Endothelial cell of umbilical vein (primary cell): ENCODE measurements at regions not wholly inside any gene's neighbourhood (a gene's known extent, or its start where the extent isn't known, plus 50 kb on each side); places are given as distances from the start of the nearest gene placed in this dataset.

ENCODE experiments used
- BruUV-seq: library from RNA; stranded (reverse); fragments of 400-500 nt; replicated peaks from 2 replicates; lab custom pipeline; 2021; lab: Mats Ljungman, UMichigan
- CTCF ChIA-PET: fragments of 300-600, 350-600 bp; sonication (Branson Sonifier 250); formaldehyde crosslinking; loops from one replicate; lab custom pipeline; 2021; ENCODE audit warnings: antibody characterized with exemption, inconsistent platforms; lab: Charles Lee
- POLR2A ChIA-PET: fragments of 300-600, 350-600 bp; sonication (Branson Sonifier 250); formaldehyde crosslinking; loops from one replicate; lab custom pipeline; 2021; ENCODE audit warnings: antibody characterized with exemption, inconsistent platforms; lab: Charles Lee
- DNase-seq: peaks from one replicate; pipeline ENCODE4 v3.0.0-alpha.2; 2011; ENCODE audit warnings: low read depth, low spot score
- FAIRE-seq: peaks from 2 replicates; lab custom pipeline; 2011; peaks lifted over from hg19 to GRCh38; lab: Jason Lieb, UNC
- H2AFZ ChIP-seq: 2 replicates; pipeline ENCODE4 v1.6.0; 2012; ENCODE audit warnings: low read depth, low read length, control low read depth, inconsistent platforms
- H3K27ac ChIP-seq: 2 replicates; pipeline ENCODE4 v1.5.1; 2011; ENCODE audit warnings: low read depth, mild to moderate bottlenecking, control low read depth, low read length, moderate library complexity; ENCODE audit not compliant: insufficient read depth
- H3K27me3 ChIP-seq, 2 experiments: 2 replicates each; pipeline versions ENCODE4 v1.6.0 to v1.6.1; 2011; ENCODE audit warnings: low read length in 2 of 2, mixed read lengths in 1 of 2; ENCODE audit not compliant: control insufficient read depth in 2 of 2, insufficient read depth in 2 of 2
- H3K36me3 ChIP-seq, 2 experiments: 2 replicates in 1 of 2; 3 replicates in 1 of 2; pipeline ENCODE4 v1.5.1; 2011; ENCODE audit warnings: low read length in 2 of 2, mild to moderate bottlenecking in 1 of 2, moderate library complexity in 1 of 2; ENCODE audit not compliant: control insufficient read depth in 2 of 2, insufficient read depth in 2 of 2; ENCODE audit errors: extremely low read depth in 1 of 2
- H3K4me1 ChIP-seq: 3 replicates; pipeline ENCODE4 v1.5.1; 2011; ENCODE audit warnings: mild to moderate bottlenecking, low read length; ENCODE audit not compliant: control insufficient read depth, insufficient read depth; ENCODE audit errors: extremely low read depth
- H3K4me2 ChIP-seq: 2 replicates; pipeline ENCODE4 v1.6.1; 2011; ENCODE audit warnings: low read length, control low read depth, mixed read lengths; ENCODE audit not compliant: insufficient read depth
- H3K4me3 ChIP-seq, 3 experiments: fragments of 200-600 bp in 1 of 3; sonication (generic), shearing (Covaris generic) in 1 of 3; replicated peaks in 1 of 3; 2 replicates each; pipeline ENCODE4 v1.5.1; 2011 to 2016; ENCODE audit warnings: control low read depth in 3 of 3, low read length in 3 of 3, mild to moderate bottlenecking in 2 of 3, inconsistent platforms in 1 of 3, low read depth in 1 of 3, moderate library complexity in 1 of 3; ENCODE audit not compliant: insufficient read depth in 1 of 3
- H3K79me2 ChIP-seq: 2 replicates; pipeline ENCODE4 v1.6.0; 2012; ENCODE audit warnings: low read length, inconsistent platforms; ENCODE audit not compliant: control insufficient read depth, insufficient read depth
- H3K9ac ChIP-seq: replicated peaks from 2 replicates; pipeline ENCODE3; 2011; ENCODE audit warnings: low read length, control low read depth; ENCODE audit not compliant: insufficient read depth; ENCODE audit errors: extremely low read depth
- H3K9me1 ChIP-seq: replicated peaks from 3 replicates; pipeline ENCODE4 v1.6.0; 2011; ENCODE audit warnings: mild to moderate bottlenecking, low read length; ENCODE audit not compliant: control insufficient read depth, insufficient read depth; ENCODE audit errors: extremely low read depth
- H3K9me3 ChIP-seq: replicated peaks from 2 replicates; pipeline ENCODE4 v1.5.1; 2012; ENCODE audit warnings: low read length, inconsistent platforms; ENCODE audit not compliant: control insufficient read depth, insufficient read depth
- H4K20me1 ChIP-seq: replicated peaks from 2 replicates; pipeline ENCODE3; 2011; ENCODE audit warnings: mild to moderate bottlenecking, low read length; ENCODE audit not compliant: control insufficient read depth, insufficient read depth; ENCODE audit errors: extremely low read depth
- CTCF ChIP-seq, 2 donors: IDR thresholded peaks; 1 replicate in 1 of 2; 2 replicates in 1 of 2; pipeline ENCODE4 v1.5.1; 2011; ENCODE audit warnings: low read length in 2 of 2, mild to moderate bottlenecking in 2 of 2, moderate library complexity in 2 of 2, control low read depth in 1 of 2, inconsistent platforms in 1 of 2, low read depth in 1 of 2; ENCODE audit not compliant: insufficient read depth in 1 of 2; ENCODE audit errors: extremely low read depth in 1 of 2
- EZH2 ChIP-seq: IDR thresholded peaks from 2 replicates; pipeline ENCODE4 v1.6.1; 2012; ENCODE audit warnings: borderline replicate concordance, low read depth, mild to moderate bottlenecking, moderate library complexity, low read length, inconsistent platforms; ENCODE audit not compliant: severe bottlenecking
- FOS ChIP-seq: IDR thresholded peaks from 2 replicates; pipeline ENCODE4 v1.6.1; 2011; ENCODE audit warnings: mild to moderate bottlenecking, low read length, moderate library complexity, borderline replicate concordance; ENCODE audit not compliant: insufficient read depth
- GATA2 ChIP-seq: IDR thresholded peaks from 2 replicates; pipeline ENCODE4 v1.7.0; 2011; ENCODE audit warnings: low read depth, mild to moderate bottlenecking, moderate library complexity, mixed read lengths, low read length; ENCODE audit not compliant: insufficient read length, insufficient read depth
- JUN ChIP-seq: IDR thresholded peaks from 2 replicates; pipeline ENCODE4 v1.6.1; 2011; ENCODE audit warnings: borderline replicate concordance, low read depth; ENCODE audit not compliant: insufficient read length, insufficient read depth
- MAX ChIP-seq: IDR thresholded peaks from 2 replicates; pipeline ENCODE4 v1.6.1; 2011; ENCODE audit not compliant: insufficient read depth, insufficient read length
- MYC ChIP-seq: IDR thresholded peaks from one replicate; pipeline ENCODE4 v1.6.1; 2011; ENCODE audit warnings: mild to moderate bottlenecking, low read depth, low read length
- POLR2A ChIP-seq: IDR thresholded peaks from 2 replicates; pipeline ENCODE4 v1.6.1; 2012; ENCODE audit warnings: low read depth, mild to moderate bottlenecking, control low read depth, low read length
- POLR2AphosphoS5 ChIP-seq: IDR thresholded peaks from 2 replicates; pipeline ENCODE4 v1.6.1; 2012; ENCODE audit warnings: low read depth, mild to moderate bottlenecking, control low read depth, low read length, moderate library complexity; ENCODE audit not compliant: insufficient read depth
- dilution Hi-C: fragments of 300-500 bp; cut with MboI; formaldehyde crosslinking; loops from one replicate; pipeline ENCODE4 v1.15.0; 2019; ENCODE audit warnings: low sequenced_read_pairs; ENCODE audit not compliant: extremely low pct_ligation_motif_present
- intact Hi-C: fragments of 100-400 bp; cut with micrococcal nuclease; formaldehyde crosslinking; loops from one replicate; pipeline ENCODE4 v1.10.0; 2022

GRCh38 chr21:41620541-41620940, 112.6 kb upstream of the TMPRSS2 start:
- no TSS peak for BruUV-seq
- Histone ChIP-seq H3K9me3 (no peaks in the 10 kb centered on the region), H3K79me2 (no peaks in the 10 kb centered on the region), H4K20me1 (no peaks in the 10 kb centered on the region), H3K36me3 (no peaks in the 10 kb centered on the region), H3K4me2 (no peak overlapping the region), H3K4me1 (no peaks in the 10 kb centered on the region), H3K9ac (no peak overlapping the region), H2AFZ (no peak overlapping the region), H3K27me3 (peaks cover 0 to 2% of the 10 kb centered on the region in 2 experiments), H3K9me1 (no peaks in the 10 kb centered on the region), H3K27ac (no peak overlapping the region), H3K4me3 (no peak overlapping the region)
- dilution Hi-C loops (no loop called here), intact Hi-C loops (no loop called here)
- CTCF ChIA-PET: no interaction called here
- POLR2A ChIA-PET: no interaction called here
- TF ChIP-seq FOS (no peak), POLR2A (no peak), JUN (no peak), EZH2 (no peak), MYC (no peak), CTCF (IDR thresholded peaks at IDR 0.05; ENCODE audit: extremely low read depth in 1 of 2, insufficient read depth in 1 of 2, low read depth in 1 of 2, low read length in 2 of 2) (no peak), POLR2AphosphoS5 (no peak), MAX (no peak), GATA2 (no peak)
- FAIRE-seq (no peak), DNase-seq (no peak)
